AG04449 (cell line): ENCODE measurements at regions not wholly inside any gene's neighbourhood (a gene's known extent, or its start where the extent isn't known, plus 50 kb on each side); places are given as distances from the start of the nearest gene placed in this dataset.

Experiments
- CTCF ChIA-PET: fragments of 350-600 bp; formaldehyde crosslinking; extraction: SDS; loops from one replicate; lab custom pipeline; 2021; ENCODE audit warnings: antibody characterized with exemption; lab: Yijun Ruan, JAX
- POLR2A ChIA-PET: fragments of 400-600, 350-600 bp; formaldehyde crosslinking; extraction: SDS; loops from one replicate; lab custom pipeline; 2020; ENCODE audit warnings: antibody characterized with exemption, inconsistent platforms; lab: Yijun Ruan, JAX
- DNase-seq: peaks from one replicate; pipeline ENCODE4 v3.0.0-alpha.2; 2010; ENCODE audit warnings: low read depth, low spot score
- H3K4me3 ChIP-seq: 2 replicates; pipeline ENCODE4 v1.5.1; 2011; ENCODE audit warnings: low read depth, mild to moderate bottlenecking, control low read depth, low read length
- TF ChIP-seq, protein P1 (sequence below): IDR thresholded peaks from one replicate; pipeline ENCODE4 v1.5.1; 2011; ENCODE audit warnings: mild to moderate bottlenecking, moderate library complexity, low read length, control low read depth, inconsistent platforms; ENCODE audit not compliant: insufficient read depth; ENCODE audit errors: missing control alignments

GRCh38 chr2:12262681-12263436 lies 453.9 kb upstream of the TRIB2 start:
- POLR2A ChIA-PET, result interaction anchor here (0.6 kb wide), 1 partner anchor 20 kb away, joined by 3 read pairs; no protein-coding TSS in a partner anchor
- no peak for DNase-seq
- TF ChIP-seq, protein P1, sequence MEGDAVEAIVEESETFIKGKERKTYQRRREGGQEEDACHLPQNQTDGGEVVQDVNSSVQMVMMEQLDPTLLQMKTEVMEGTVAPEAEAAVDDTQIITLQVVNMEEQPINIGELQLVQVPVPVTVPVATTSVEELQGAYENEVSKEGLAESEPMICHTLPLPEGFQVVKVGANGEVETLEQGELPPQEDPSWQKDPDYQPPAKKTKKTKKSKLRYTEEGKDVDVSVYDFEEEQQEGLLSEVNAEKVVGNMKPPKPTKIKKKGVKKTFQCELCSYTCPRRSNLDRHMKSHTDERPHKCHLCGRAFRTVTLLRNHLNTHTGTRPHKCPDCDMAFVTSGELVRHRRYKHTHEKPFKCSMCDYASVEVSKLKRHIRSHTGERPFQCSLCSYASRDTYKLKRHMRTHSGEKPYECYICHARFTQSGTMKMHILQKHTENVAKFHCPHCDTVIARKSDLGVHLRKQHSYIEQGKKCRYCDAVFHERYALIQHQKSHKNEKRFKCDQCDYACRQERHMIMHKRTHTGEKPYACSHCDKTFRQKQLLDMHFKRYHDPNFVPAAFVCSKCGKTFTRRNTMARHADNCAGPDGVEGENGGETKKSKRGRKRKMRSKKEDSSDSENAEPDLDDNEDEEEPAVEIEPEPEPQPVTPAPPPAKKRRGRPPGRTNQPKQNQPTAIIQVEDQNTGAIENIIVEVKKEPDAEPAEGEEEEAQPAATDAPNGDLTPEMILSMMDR, result no peak
- CTCF ChIA-PET, result no interaction called here
- H3K4me3 ChIP-seq, result no peak overlapping the region

- TF ChIP-seq, protein P1, result no peak
- no peak for DNase-seq
- ChIA-PET CTCF (no interaction called here), POLR2A (no interaction called here)
- H3K4me3 ChIP-seq, result no peak overlapping the region
Observed at GRCh38 chr2:12263730-12264129, 453.0 kb upstream of the TRIB2 start.

GRCh38 chr2:12264146-12264545 lies 452.6 kb upstream of the TRIB2 start:
- TF ChIP-seq, protein P1, result no peak
- ChIA-PET CTCF (no interaction called here), POLR2A (no interaction called here)
- no peak overlapping the region for H3K4me3 ChIP-seq
- DNase-seq, result no peak

GRCh38 chr2:12265646-12266045 lies 451.1 kb upstream of the TRIB2 start:
- CTCF ChIA-PET, result no interaction called here
- DNase-seq, result no peak
- TF ChIP-seq, protein P1, result no peak
- POLR2A ChIA-PET, result no interaction called here
- no peak overlapping the region for H3K4me3 ChIP-seq

- DNase-seq, result no peak
- CTCF ChIA-PET, result no interaction called here
- TF ChIP-seq, protein P1, result no peak
- POLR2A ChIA-PET, result no interaction called here
- no peak overlapping the region for H3K4me3 ChIP-seq
Observed at GRCh38 chr2:12267042-12267441, 449.7 kb upstream of the TRIB2 start.

DNA sequence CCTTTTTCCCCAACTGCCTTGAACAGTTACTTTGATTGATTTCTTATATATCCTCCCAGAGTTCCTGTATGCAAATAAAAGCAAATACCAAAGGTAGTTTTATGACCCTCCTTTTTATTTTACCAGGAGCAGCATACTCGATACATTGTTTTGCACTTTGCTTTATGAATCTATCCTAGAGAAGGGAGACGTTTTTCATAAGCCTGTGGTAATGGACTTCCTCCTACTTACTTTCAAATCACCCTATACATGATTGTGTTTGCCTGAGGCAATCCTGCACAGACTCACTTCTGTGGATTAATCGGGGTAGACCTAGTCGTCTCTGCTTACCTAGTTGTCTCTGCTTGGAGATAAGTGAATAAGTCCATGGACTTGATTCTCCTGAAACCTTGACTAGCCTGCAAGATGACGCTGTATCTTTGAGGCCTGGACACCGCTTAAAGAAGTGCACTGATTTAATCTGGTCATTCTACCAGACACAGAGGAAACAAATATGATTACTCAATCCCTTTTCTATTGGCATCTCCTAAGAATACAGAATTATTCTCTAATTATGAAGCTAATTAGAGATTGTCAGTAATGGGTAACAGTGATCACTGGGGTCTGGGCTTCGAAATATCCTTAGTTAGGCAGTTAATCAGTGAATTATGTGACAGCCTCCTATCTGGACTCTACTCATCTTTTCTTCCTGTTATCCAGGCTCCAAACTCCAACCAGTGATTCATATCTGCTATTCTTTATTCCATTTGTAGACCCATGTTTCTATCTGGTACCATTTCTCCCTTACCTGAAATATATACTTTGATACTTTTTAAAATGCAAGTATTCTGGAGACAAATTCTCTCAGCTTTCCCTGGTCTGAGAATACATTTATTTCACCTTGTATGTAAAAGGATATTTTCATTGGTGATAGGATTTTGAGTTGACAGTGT lies 447.4 kb upstream of the TRIB2 start:
- no peak for DNase-seq
- H3K4me3 ChIP-seq, result no peak overlapping the region
- TF ChIP-seq, protein P1, result no peak
- ChIA-PET CTCF (no interaction called here), POLR2A (no interaction called here)
